GM18511 (cell line): ENCODE measurements at regions not wholly inside any gene's neighbourhood (a gene's known extent, or its start where the extent isn't known, plus 50 kb on each side); places are given as distances from the start of the nearest gene placed in this dataset.
"Not testable (repeated sequence)": the region's sequence is repeated elsewhere in the genome, so short reads cannot be mapped to it uniquely, and the experiment has no call there.

Source experiments
- ATAC-seq: cut with Tn5 transposase; IDR thresholded peaks from one replicate; pipeline ENCODE4 v1.9.1; 2021; ENCODE audit warnings: mild to moderate bottlenecking, moderate library complexity; ENCODE audit not compliant: unreplicated experiment

DNA sequence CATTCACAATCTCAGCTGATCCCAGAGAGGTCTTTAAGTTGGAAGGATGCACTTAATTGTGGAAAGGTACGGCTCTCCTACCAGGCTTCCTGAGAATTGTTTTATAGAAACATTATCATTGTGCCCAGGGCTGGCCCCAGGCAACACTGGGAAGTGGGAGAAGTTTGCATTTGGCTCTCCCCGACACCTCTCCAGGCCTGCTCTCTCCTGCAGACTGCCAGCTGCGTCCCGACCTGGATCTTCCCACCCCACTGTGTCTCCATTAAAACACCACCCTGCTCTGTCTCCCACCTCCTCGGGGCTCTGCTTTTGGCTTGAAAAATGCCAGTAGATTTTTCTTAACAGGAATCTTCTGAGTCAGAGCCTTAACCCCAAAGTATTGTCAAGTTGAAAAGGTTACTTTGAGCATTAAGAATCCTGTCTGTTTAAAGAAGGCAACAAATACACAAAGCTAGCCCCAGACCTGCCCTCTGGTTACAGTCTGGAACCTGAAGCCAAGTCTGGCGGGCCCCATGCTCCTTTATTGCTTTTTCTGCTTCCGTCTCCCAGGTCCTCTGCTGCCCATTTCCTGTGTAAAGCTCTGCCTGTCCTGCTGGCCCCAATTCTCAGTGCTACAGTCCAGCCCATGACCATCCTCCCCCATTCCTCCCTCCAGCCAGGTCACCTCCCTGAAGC lies 530.2 kb downstream of the SOX6 start:
- ATAC-seq, result no peak

DNA sequence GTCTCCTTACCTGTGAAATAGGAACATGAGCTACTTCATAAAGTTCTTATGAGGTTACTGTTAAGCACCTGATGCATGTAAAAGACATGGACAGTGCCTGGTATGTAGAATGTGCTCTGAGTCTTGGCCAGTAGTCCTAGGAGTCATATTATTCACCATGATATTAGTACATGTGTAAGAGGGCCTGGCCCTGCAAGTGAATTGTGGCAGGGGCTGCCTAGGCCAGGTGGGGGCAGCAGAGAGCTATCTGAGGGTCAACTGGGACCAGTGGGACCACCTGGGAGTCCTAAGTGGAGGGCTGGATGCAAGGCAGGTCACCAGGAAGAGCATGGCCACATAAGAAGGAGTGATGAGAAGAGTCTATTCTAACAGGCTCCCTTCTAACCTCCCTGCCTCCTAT lies 529.5 kb downstream of the SOX6 start:
- ATAC-seq, result no peak

DNA sequence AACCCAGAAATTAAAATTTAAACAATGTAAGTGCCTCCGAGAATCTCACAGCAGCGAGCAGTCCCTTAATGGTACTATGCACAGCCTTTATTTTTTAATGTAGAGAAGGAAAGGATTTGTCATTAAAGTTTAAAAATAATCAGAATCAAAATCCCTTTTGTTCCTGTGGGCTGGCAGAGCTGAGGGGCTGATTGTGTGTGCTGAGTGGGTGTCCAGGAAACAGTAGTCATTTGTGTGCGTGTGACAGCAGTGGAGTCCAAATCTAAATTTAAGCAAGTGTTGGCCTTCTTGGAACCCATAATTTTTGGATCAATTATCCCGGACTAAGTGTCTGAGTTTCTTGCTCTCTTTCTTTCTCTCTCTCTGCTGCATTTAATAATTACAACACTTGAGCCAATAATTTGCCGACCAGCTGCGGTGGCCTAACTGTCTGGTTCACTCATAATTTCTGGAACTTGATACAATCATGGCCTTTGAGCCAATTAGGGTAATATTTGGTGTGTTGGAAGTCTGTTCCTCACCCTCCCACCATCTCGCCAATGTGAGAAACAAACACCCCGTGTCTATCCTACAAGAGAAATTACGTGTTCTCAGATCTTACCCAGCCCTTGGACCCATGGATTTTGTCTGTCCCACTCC lies 528.0 kb downstream of the SOX6 start:
- no peak for ATAC-seq

DNA sequence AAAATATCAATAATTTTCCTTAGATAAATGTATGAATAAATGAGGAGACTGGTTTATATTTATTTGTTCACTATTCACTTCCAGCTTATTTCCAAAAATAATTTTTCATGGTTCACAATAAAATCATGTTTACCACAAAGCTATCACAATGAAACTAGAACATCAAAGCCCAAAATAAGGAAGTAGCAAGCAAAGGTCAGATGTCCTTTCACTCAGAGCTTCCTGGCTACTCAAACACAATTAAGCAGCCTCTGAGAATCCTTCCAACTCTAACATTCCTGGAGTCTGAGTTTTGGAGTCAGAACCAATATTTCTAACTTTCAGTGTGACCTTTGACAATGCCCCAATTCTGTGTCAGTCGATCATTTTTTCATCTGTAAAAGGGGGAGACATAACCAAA lies 527.0 kb downstream of the SOX6 start:
- ATAC-seq, result no peak

DNA sequence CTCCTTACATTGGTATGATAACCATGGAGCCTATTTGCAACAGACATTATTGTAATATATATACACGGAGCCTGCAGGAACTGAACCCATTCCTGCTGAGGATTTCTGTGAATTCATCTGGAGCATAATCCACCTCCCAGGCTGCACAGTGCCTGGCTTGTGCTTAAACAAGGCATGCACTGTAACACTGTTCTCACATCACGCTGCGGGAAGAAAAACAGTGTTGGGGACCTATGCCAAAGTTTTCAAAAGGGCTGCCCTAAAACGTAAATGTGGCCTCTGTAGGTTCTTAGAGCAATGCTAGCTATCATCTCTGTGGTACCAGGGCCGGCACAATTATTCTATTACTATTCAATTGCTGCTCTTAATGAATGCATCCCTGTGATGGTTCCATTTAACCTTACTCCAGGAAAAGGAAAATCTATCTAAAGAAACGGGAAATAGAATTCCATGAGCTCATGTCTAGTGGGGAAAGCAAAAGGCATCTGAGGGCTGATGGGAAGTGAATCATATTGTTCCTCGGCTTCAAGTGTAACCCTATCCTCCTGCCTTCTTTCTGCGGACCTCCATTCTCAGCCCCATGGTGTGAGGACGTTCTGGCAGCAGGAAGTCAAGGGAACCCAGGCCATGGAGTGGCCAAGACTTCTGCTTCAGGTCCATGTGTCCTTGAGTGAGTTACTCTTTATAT lies 525.5 kb downstream of the SOX6 start:
- ATAC-seq, result no peak

DNA sequence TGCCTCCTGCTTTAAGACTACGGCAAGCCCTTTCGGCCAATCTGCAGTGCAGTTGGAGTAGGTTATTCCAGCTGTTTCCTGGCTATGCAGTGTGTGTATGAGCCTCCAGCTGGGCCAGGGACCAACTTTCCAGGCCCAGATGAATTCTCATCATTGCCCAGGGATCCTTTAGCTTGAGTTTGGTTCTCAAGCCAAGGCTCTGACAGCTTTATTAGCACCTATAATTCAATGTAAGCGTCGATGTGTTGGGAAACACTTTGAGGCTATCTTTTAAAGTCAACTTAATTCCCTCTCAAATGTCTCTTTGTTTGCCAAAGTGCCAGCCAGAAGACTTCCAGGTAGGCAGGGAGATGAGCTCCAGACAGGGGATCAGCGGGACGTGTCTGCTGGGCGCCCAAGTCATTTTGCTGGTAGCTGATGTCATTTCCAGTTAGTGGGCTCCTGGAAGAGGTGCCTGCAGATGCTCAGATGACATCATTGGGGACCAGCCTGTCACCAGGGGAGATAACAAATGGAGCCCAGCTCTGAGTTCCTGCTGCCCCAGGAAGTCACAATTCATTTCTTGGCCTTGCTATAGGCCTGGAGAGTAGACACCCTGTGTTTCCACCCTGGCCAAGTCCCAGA lies 520.4 kb downstream of the SOX6 start:
- ATAC-seq, result no peak

DNA sequence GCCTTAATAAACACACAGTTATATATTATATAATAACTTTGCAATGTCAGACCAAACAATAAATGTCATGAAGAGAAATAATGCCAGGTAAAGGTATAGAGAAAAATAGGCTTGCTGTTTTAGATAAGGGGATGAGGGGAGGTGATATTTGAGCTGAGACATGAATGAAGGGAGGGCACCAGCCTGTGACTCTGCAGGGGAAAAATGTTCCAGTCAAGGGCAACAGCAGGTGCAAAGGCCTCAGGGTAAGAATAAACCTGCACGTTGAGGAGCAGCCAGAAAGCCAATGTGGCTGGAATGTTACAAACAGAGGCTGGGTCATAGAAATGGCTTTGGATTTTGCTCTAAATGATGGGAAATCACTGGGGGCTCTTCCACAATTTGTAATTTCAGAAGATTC lies 519.6 kb downstream of the SOX6 start:
- ATAC-seq, result no peak

DNA sequence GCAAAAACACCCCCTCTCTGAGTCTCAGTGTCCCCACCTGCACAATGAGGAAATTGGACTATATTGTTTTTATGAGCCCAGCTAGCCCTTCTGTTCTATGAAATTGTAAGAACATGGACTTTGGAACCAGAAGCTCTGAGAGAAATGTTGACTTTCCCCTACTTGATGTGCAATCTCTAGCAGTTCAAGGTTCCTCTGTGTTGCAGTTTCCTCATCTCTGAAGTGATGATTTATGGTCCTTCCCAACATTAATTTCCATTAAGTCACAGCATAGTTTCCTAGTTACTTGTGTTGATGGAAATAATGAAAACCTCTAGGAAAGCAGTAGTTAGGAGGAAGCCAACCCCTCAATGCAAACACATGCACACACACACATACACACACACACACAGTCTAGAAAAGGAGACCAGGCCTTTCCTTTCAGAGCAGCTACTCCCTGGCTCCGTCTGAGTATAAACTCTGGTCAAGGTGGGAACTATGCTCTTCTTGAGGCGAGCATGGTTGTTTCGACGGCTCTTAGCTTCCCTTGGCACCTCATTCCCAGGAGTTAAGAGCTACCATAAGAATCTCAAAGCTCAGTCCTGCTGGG lies 518.4 kb downstream of the SOX6 start:
- no peak for ATAC-seq

DNA sequence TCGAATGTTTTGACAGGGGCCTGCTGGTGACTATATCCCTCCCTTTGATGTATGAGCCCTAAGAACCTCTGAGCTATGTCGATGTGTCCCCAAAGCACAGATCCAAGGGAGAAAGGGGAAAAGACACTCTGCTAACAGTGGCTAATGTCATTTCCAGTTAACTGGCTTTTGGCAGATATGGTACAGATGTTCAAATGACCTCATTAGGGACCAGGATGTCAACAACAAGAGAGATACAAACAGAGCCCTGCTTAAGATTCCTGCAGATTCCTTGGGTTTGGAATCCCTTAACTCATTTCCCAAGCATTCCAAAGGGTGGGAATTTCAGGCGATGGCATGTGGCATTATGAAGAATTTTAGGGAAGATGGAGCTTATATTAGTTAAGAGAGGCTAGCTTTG lies 517.3 kb downstream of the SOX6 start:
- no peak for ATAC-seq

DNA sequence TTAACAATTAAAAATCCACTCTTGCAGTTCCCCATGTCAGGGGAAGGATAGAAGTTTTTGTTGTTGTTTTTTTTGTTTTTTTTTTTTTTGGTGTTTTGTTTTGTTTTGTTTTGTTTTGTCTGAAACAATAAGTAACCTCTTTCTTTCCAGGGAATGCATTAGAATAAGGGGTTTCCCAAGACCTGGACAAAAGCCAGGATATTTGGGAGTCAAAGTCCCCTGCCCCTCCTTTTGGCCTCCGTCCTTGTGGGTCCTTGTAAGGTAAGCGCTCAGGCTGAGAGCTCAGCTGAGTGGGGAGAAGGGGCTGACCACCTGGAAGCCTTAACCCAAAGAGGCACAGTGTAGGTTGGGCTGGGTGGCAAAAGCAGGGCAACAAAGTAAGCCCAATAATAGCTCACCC lies 515.4 kb downstream of the SOX6 start:
- ATAC-seq, result no peak

DNA sequence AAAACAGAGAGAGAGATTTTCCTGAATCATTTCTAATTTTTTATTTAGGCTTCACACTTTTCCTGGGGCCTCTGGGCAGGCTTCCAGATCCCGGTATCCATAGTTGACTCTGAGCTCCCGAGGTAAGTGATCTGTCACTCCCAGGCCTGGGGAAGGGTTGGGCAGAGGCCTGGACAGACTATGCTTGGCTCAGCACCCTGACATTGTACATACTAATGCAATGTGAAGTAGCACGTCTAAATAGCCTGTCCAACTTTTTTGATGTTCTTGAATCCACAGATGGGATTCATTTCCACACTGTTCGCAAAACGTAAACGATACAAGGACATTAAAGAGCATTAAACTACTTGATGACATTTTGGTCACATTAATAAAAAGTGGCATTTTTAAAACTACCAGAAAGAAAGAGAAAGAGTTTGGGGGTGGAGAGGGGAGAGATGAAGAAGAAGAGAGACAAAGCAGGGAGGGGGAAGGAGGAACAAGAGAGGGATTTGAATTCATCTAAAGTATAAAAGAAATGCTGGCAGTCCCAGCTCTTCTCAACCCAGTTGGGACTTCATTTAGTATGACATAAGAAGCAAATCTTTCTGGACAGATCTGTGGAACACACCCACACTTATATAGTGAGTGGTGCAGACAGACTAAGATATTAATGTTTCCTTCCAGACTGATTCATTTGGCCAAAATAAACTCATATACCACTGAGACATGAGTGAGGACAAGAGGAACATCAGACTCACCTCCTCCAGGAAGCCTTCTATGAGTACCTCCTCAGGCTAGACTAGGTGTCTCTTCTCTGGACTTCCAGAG lies 514.2 kb downstream of the SOX6 start:
- ATAC-seq, result no peak

DNA sequence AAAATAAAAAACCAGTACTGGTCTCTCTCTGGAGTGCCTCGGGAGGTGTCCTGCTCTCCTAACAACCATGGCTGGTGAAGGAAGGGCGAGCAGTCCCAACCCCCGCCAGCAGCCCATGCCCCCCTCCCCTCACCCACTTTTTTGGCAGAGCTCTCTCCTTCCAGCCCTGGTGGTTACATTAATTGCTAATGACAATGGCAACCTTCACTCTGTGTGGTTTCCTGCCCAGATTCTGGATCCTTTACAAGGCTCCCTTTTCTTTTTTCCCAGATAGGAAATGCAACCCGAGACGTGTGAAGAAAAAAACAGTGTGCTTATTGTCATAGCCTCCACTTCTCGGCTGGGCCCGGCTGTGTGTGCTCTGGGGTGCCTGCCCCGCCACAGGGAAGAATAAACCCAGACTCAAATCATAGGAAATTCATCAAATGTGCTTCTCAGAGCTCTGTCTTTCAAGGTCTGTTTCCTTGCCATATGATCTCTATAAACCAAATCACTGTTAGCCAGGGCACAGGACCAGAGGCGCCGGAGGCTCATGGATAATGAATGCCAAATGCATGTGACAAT lies 513.0 kb downstream of the SOX6 start:
- ATAC-seq, result no peak

DNA sequence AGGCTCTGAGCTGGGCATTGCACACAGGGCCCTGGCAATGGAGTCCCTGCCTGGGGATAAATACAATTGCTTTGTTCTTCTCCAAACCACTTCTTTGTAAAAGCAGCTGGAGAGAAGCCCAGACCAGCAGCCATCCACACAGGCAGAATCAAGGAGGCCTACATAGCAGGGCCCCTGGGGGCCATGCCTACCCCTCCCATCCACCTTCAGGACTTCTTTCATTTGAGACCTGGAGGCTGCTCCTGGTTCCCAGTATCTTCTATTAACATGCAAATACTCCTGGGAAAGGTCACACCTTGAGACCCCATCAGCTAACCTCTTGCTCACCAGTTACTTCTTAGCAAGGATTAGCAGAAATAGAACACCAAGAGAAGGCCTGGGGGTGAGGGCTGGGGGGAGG lies 511.1 kb downstream of the SOX6 start:
- no peak for ATAC-seq

DNA sequence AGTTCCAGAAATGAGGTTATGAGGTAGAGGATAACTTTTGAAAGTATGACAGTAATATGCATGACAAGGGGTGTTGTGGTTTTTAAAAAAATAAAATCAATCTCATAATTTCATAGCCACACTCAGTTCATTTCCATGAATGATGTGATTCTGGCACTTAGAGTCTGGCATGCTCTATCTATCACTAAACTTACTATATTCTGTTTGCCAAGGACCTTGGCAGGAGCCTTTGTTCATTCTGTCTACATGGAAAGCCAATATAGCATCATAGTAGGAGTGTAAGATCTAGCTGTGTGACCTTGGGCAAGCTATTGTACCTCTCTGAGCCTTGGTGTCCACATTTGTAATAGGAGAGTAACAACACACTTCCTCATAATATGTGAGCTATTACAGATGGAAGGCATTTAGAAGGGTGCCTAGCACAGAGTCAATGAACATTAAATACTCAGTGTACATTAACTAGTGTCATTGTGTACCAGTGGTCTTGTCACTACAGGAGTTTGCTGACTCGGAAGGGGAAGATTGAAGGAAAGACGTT lies 507.6 kb downstream of the SOX6 start:
- no peak for ATAC-seq

DNA sequence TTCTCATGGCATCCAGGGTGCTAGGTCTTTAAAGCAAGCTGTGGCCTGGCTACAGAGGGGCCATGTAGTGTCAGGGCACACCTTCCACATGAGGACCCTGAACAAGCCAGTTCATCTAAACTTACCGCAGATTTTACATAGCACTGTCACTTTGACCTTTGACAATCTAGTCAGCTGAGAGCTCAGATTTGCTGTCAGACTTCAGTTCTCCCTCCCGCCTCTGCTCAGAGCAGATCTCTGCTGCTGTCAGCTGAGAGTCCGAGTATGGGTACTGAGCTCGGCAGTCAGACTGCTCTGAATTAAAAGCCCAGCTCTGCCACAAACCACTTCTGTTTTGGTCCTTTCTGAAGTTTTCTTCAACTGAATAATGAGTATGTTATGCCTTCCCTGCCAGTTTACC lies 507.1 kb downstream of the SOX6 start:
- ATAC-seq, result no peak

DNA sequence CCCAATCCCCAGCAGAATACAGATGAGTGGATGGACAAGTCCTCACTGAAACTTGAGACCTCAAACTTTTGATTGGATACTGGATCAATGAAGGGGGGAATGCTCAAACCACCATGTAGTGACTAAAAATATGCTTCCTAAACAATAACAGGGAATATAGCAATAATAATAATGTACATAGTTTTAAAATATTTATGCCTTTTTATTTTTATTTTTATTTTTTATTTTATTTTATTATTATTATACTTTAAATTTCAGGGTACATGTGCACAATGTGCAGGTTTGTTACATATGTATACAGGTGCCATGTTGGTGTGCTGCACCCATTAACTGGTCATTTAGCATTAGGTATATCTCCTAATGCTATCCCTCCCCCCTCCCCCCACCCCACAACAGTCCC lies 506.0 kb downstream of the SOX6 start:
- not testable (repeated sequence) for ATAC-seq

DNA sequence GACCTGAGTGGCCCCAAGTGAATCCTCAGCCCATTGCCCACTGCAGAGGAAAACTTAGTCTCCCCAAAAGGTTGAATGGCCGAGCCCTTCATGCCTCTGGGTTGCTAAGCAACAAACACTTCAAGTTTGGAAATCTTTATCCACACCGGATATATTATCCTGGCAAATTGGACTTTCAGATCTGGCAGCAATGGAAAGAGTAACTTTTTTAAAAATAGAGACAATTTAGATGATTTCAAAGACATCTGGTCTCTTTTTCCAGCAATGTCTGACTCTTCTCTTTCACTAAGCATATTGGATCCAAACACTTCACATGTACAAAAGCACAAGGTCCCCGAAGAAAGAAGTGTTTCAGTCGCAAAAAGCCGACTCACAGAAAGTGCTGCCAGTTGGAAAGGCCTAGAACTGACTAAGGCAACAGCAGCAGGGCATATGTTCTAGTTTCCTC lies 505.3 kb downstream of the SOX6 start:
- ATAC-seq, result no peak

DNA sequence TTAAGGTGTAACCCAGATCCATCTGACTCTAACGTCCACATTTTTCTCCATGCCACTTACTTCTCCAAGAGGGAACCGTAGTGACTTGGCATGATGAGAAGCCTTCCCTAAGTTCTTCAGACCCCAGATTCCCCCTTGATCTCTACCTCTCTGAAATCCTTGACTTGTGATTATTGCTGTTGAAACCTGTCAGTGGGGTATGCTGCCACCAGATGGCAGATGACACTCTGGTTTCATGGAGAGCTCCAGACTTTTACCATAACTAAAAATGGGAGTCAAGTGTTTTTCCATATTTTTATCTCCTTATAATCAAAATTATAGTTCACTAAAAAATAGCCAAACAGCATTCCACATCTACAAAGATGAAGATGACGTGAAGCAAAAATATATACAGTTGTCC lies 504.2 kb downstream of the SOX6 start:
- no peak for ATAC-seq

DNA sequence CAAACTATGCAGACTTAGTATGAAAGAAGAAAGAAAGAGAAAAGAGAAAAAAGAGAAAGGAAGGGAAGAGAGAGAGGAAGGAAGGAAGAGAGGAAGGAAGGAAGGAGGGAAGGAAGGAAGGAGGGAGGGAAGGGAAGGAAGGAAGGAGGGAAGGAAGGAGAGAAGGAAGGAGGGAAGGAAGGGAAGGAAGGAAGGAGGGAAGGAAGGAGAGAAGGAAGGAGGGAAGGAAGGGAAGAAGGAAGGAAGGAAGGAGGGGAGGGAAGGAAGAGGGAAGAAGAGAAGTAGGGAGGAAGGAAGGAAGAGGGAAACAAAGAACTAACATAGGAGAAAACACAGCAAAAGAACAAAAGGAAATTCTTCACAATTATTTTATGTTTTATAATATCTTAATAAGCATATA lies 502.1 kb downstream of the SOX6 start:
- no peak for ATAC-seq

DNA sequence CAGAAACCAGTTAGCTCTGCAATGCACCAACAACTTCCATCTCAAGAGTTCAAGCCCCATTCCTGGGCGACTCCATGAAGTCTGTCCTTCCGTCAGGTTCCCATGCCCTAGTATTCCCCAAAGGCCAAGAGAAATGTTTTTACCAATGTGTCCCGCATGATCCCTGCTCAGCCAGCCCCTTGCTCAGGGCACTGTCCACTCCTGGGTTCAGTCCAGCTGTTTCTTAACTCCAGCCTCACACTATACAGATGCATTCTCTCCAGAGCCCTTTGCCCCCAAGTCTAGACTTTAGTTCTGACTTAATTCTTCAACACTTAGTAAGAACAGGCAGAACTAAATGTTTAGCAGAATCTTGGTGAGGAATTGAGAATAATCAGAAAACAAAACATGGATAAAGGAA lies 497.5 kb downstream of the SOX6 start:
- ATAC-seq, result no peak
